A549 (cell line): ENCODE measurements at regions not wholly inside any gene's neighbourhood (a gene's known extent, or its start where the extent isn't known, plus 50 kb on each side); places are given as distances from the start of the nearest gene placed in this dataset.

Source experiments
- CHD2 ChIP-seq: fragments of 150-350 bp; IDR thresholded peaks from 2 replicates; pipeline ENCODE4 v1.6.1; 2014; ENCODE audit warnings: low read length; ENCODE audit not compliant: partially characterized antibody
- ESRRA ChIP-seq: fragments of 150-350 bp; IDR thresholded peaks from 2 replicates; pipeline ENCODE4 v1.6.1; 2014; ENCODE audit warnings: mild to moderate bottlenecking, low read length, borderline replicate concordance
- HDAC2 ChIP-seq: fragments of 200-600 bp; sonication (generic); IDR thresholded peaks from 2 replicates; pipeline ENCODE4 v1.6.1; 2016
- RFX5 ChIP-seq: fragments of 450-650 bp; IDR thresholded peaks from 2 replicates; pipeline ENCODE4 v1.7.1; 2014; ENCODE audit warnings: antibody characterized with exemption, mild to moderate bottlenecking, moderate library complexity
- TF ChIP-seq, protein P1 (sequence below): fragments of >200 bp; sonication (Bioruptor Twin); formaldehyde crosslinking; IDR thresholded peaks from 3 replicates; pipeline ENCODE4 v1.5.1; 2016
- TF ChIP-seq, protein P2 (sequence below): IDR thresholded peaks from 2 replicates; pipeline ENCODE4 v1.6.1; 2012

DNA sequence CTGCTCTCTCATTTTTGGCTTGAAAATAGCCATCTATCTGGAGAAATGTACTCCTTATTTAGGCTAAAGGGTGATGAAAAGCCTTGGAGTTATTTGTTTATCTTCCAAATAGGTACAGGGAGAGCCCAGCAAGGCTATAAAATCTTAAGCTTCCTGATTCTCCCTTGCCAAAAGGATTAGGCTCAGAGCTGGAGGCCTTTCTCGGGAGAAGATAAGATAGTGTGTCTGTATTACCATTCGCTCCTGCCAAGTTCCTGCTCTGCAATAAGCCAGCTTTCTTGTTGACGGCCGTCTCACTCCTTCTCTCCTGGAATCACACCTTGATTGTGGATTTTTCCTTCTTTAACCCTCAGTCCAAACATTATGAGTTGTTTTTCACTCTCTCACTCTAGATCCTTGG lies 171.8 kb upstream of the TTC29 start:
- TF ChIP-seq, protein P1, sequence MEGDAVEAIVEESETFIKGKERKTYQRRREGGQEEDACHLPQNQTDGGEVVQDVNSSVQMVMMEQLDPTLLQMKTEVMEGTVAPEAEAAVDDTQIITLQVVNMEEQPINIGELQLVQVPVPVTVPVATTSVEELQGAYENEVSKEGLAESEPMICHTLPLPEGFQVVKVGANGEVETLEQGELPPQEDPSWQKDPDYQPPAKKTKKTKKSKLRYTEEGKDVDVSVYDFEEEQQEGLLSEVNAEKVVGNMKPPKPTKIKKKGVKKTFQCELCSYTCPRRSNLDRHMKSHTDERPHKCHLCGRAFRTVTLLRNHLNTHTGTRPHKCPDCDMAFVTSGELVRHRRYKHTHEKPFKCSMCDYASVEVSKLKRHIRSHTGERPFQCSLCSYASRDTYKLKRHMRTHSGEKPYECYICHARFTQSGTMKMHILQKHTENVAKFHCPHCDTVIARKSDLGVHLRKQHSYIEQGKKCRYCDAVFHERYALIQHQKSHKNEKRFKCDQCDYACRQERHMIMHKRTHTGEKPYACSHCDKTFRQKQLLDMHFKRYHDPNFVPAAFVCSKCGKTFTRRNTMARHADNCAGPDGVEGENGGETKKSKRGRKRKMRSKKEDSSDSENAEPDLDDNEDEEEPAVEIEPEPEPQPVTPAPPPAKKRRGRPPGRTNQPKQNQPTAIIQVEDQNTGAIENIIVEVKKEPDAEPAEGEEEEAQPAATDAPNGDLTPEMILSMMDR: no peak
- no peak for TF ChIP-seq ESRRA
- no peak for TF ChIP-seq RFX5
- no peak for TF ChIP-seq HDAC2
- TF ChIP-seq, protein P2, sequence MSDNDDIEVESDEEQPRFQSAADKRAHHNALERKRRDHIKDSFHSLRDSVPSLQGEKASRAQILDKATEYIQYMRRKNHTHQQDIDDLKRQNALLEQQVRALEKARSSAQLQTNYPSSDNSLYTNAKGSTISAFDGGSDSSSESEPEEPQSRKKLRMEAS: no peak
- TF ChIP-seq CHD2: no peak
